GM18502 (cell line): ENCODE measurements at regions not wholly inside any gene's neighbourhood (a gene's known extent, or its start where the extent isn't known, plus 50 kb on each side); places are given as distances from the start of the nearest gene placed in this dataset.
A peak's percentile ranks its signal among the peaks of the same experiment; 100 is the strongest.
"Not testable (repeated sequence)": the region's sequence is repeated elsewhere in the genome, so short reads cannot be mapped to it uniquely, and the experiment has no call there.

ENCODE experiments used
- ATAC-seq: cut with Tn5 transposase; IDR thresholded peaks from one replicate; pipeline ENCODE4 v1.9.1; 2021; ENCODE audit warnings: mild to moderate bottlenecking; ENCODE audit not compliant: unreplicated experiment, poor library complexity

- ATAC-seq: no peak
These were observed 383.8 kb upstream of the CITED2 start for GRCh38 chr6:139758209-139758611.

- no peak for ATAC-seq
These were observed 383.3 kb upstream of the CITED2 start for GRCh38 chr6:139757784-139758183.

GRCh38 chr6:139756381-139756780 lies 381.9 kb upstream of the CITED2 start:
- ATAC-seq: no peak

GRCh38 chr6:139754898-139755775 lies 380.7 kb upstream of the CITED2 start:
- no peak for ATAC-seq

- ATAC-seq: no peak
These were observed 378.9 kb upstream of the CITED2 start for GRCh38 chr6:139753198-139753861.

- ATAC-seq: no peak
These were observed 377.6 kb upstream of the CITED2 start for GRCh38 chr6:139752086-139752485.

- ATAC-seq: no peak
These were observed 376.7 kb upstream of the CITED2 start for GRCh38 chr6:139751179-139751578.

- ATAC-seq: no peak
These were observed 374.1 kb upstream of the CITED2 start for GRCh38 chr6:139748353-139749146.

GRCh38 chr6:139747154-139747553 lies 372.7 kb upstream of the CITED2 start:
- ATAC-seq: no peak

- ATAC-seq: no peak
These were observed 370.4 kb upstream of the CITED2 start for GRCh38 chr6:139744891-139745290.

- no peak for ATAC-seq
These were observed 369.4 kb upstream of the CITED2 start for GRCh38 chr6:139743664-139744437.

GRCh38 chr6:139742671-139743070 lies 368.2 kb upstream of the CITED2 start:
- ATAC-seq: no peak

GRCh38 chr6:139738801-139739455 lies 364.5 kb upstream of the CITED2 start:
- ATAC-seq: no peak

GRCh38 chr6:139736325-139736906 lies 362.0 kb upstream of the CITED2 start:
- peak; percentile 88 for ATAC-seq

GRCh38 chr6:139732451-139732850 lies 358.0 kb upstream of the CITED2 start:
- no peak for ATAC-seq

- ATAC-seq: no peak
These were observed 356.0 kb upstream of the CITED2 start for GRCh38 chr6:139730340-139730974.

- ATAC-seq: no peak
These were observed 354.5 kb upstream of the CITED2 start for GRCh38 chr6:139728876-139729427.

- ATAC-seq: not testable (repeated sequence)
These were observed 351.8 kb upstream of the CITED2 start for GRCh38 chr6:139726272-139726671.
